ENCODE measurements at regions not wholly inside any gene's neighbourhood (a gene's known extent, or its start where the extent isn't known, plus 50 kb on each side); places are given as distances from the start of the nearest gene placed in this dataset.

- peak overlapping the region; percentile 69 for H3K27ac ChIP-seq
- no peak for TF ChIP-seq CTCF (conservative IDR thresholded peaks at IDR 0.05)
Measured at GRCh38 chr12:91892081-91892855, 253.4 kb downstream of the BTG1 start.

GRCh38 chr12:91890742-91891141 is 254.9 kb downstream of the BTG1 start:
- TF ChIP-seq CTCF (conservative IDR thresholded peaks at IDR 0.05): no peak
- no peak overlapping the region for H3K27ac ChIP-seq

- H3K27ac ChIP-seq: no peak overlapping the region
- TF ChIP-seq CTCF (conservative IDR thresholded peaks at IDR 0.05): no peak
Measured at GRCh38 chr12:91889910-91890309, 255.7 kb downstream of the BTG1 start.

- TF ChIP-seq CTCF (conservative IDR thresholded peaks at IDR 0.05): no peak
- no peak overlapping the region for H3K27ac ChIP-seq
Measured at GRCh38 chr12:91889059-91889458, 256.6 kb downstream of the BTG1 start.

- peak overlapping the region; percentile 56 for H3K27ac ChIP-seq
- no peak for TF ChIP-seq CTCF (conservative IDR thresholded peaks at IDR 0.05)
Measured at GRCh38 chr12:91887957-91888356, 257.7 kb downstream of the BTG1 start.

- no peak for TF ChIP-seq CTCF (conservative IDR thresholded peaks at IDR 0.05)
- peak overlapping the region; percentile 10; the same call in 1 of the 2 replicates for H3K27ac ChIP-seq
Measured at GRCh38 chr12:91885851-91886731, 259.6 kb downstream of the BTG1 start.

- TF ChIP-seq CTCF (conservative IDR thresholded peaks at IDR 0.05): no peak
- H3K27ac ChIP-seq: no peak overlapping the region
Measured at GRCh38 chr12:91884230-91884629, 261.4 kb downstream of the BTG1 start.
